H1 (cell line): ENCODE measurements at regions not wholly inside any gene's neighbourhood (a gene's known extent, or its start where the extent isn't known, plus 50 kb on each side); places are given as distances from the start of the nearest gene placed in this dataset.

Experiments
- CHD1 ChIP-seq: IDR thresholded peaks from 2 replicates; pipeline ENCODE4 v1.6.1; 2012; ENCODE audit warnings: low read depth, low read length, improper control_type of control experiment
- KDM1A ChIP-seq: fragments of 200-600, 300-600 bp; sonication (generic); IDR thresholded peaks from 2 replicates; pipeline ENCODE4 v1.7.1; 2016; ENCODE audit warnings: mild to moderate bottlenecking, low read length, borderline replicate concordance
- RAD21 ChIP-seq, 2 experiments: IDR thresholded peaks in 1 of 2; conservative IDR thresholded peaks in 1 of 2; 2 replicates each; pipeline ENCODE4 v1.6.1; 2011; ENCODE audit warnings: low read depth in 2 of 2, low read length in 2 of 2, improper control_type of control experiment in 1 of 2, inconsistent platforms in 1 of 2, mild to moderate bottlenecking in 1 of 2, moderate library complexity in 1 of 2
- TF ChIP-seq, protein P1 (sequence below): IDR thresholded peaks from 2 replicates; pipeline ENCODE4 v1.6.1; 2012; ENCODE audit warnings: inconsistent platforms

DNA sequence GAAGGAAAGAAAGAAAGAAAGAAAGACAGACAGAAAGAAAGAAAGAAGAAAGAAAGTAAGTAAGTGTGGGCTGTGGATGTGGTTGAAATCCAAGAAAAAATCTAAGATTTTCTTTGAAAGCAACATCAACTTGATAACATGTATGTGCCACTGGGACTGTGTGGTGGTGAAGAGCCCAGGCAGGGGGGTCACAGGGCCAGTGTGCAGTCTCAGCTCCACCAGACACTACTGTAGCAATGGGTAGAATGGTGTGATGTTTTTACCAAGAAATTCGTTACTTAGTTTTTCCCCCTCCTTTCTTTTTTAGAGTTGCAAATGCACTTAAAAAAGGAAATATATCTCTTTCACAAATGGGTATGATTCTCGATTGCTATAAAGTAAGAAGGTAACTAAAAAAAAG lies 71.9 kb upstream of the CNEP1R1 start (continued):
- TF ChIP-seq RAD21 (IDR thresholded peaks at IDR 0.05 in 1 of 2, conservative IDR thresholded peaks at IDR 0.05 in 1 of 2; ENCODE audit: low read depth in 2 of 2, low read length in 2 of 2) (no peak), KDM1A (no peak), CHD1 (no peak)
- TF ChIP-seq, protein P1, sequence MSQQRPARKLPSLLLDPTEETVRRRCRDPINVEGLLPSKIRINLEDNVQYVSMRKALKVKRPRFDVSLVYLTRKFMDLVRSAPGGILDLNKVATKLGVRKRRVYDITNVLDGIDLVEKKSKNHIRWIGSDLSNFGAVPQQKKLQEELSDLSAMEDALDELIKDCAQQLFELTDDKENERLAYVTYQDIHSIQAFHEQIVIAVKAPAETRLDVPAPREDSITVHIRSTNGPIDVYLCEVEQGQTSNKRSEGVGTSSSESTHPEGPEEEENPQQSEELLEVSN, result no peak
- TF ChIP-seq, all 59 proteins: peak for 0
